ENCODE measurements at regions not wholly inside any gene's neighbourhood (a gene's known extent, or its start where the extent isn't known, plus 50 kb on each side); places are given as distances from the start of the nearest gene placed in this dataset.

- Mint-ChIP-seq H3K9me3 (peaks cover 3% of the 10 kb centered on the region), H3K27ac (no peak overlapping the region), H3K27me3 (no peaks in the 10 kb centered on the region), H3K36me3 (no peaks in the 10 kb centered on the region), H3K4me1 (no peaks in the 10 kb centered on the region), H3K4me3 (no peak overlapping the region)
- no peak for DNase-seq
- CTCF ChIA-PET = no interaction called here
These were observed 74.2 kb upstream of the KCNH7 start for GRCh38 chr2:162912787-162913186.

- Mint-ChIP-seq H3K4me1 (no peaks in the 10 kb centered on the region), H3K27me3 (no peaks in the 10 kb centered on the region), H3K9me3 (no peaks in the 10 kb centered on the region), H3K36me3 (no peaks in the 10 kb centered on the region), H3K27ac (no peak overlapping the region), H3K4me3 (no peak overlapping the region)
- no peak for DNase-seq
- CTCF ChIA-PET = no interaction called here
These were observed 70.0 kb upstream of the KCNH7 start for GRCh38 chr2:162908567-162908966.

GRCh38 chr2:162890690-162891311, 52.2 kb upstream of the KCNH7 start:
- H3K27ac Mint-ChIP-seq = no peak overlapping the region
- H3K4me1 Mint-ChIP-seq = no peaks in the 10 kb centered on the region
- no peaks in the 10 kb centered on the region for H3K27me3 Mint-ChIP-seq
- H3K36me3 Mint-ChIP-seq = no peaks in the 10 kb centered on the region
- no peak for DNase-seq
- no peaks in the 10 kb centered on the region for H3K9me3 Mint-ChIP-seq
- H3K4me3 Mint-ChIP-seq = no peak overlapping the region
- CTCF ChIA-PET = interaction anchor here (0.5 to 1.0 kb wide), 3 partner anchors 13 to 132 kb away, joined by 3 to 4 read pairs (median 3); no protein-coding TSS in a partner anchor

GRCh38 chr2:162888652-162889051, 50.1 kb upstream of the KCNH7 start:
- H3K9me3 Mint-ChIP-seq = no peaks in the 10 kb centered on the region
- no peak overlapping the region for H3K27ac Mint-ChIP-seq
- no peaks in the 10 kb centered on the region for H3K4me1 Mint-ChIP-seq
- H3K36me3 Mint-ChIP-seq = no peaks in the 10 kb centered on the region
- no peaks in the 10 kb centered on the region for H3K27me3 Mint-ChIP-seq
- CTCF ChIA-PET = interaction anchor here (0.6 kb wide), 1 partner anchor 192 kb away, joined by 3 read pairs; no protein-coding TSS in a partner anchor
- DNase-seq = no peak
- no peak overlapping the region for H3K4me3 Mint-ChIP-seq

Data from activated naive CD4-positive, alpha-beta T cell treated with anti-CD3 and anti-CD28 coated beads, Interleukin-2, amount 10 ng/mL, durations not matched to agents 7 days and 5 days (primary cell).